Endothelial cell (in vitro differentiated cells): ENCODE measurements at regions not wholly inside any gene's neighbourhood (a gene's known extent, or its start where the extent isn't known, plus 50 kb on each side); places are given as distances from the start of the nearest gene placed in this dataset.

Experiments used
- DNase-seq: peaks from one replicate; pipeline ENCODE4 v3.0.0; 2021; ENCODE audit warnings: low spot score
- H3K27ac Mint-ChIP-seq: one replicate; pipeline ENCODE4 v1.8.0; 2021; ENCODE audit warnings: mixed read lengths, inconsistent platforms; ENCODE audit not compliant: unreplicated experiment
- H3K27me3 Mint-ChIP-seq: one replicate; pipeline ENCODE4 v1.8.0; 2021; ENCODE audit warnings: mild to moderate bottlenecking, moderate library complexity, mixed read lengths, inconsistent platforms; ENCODE audit not compliant: unreplicated experiment
- H3K36me3 Mint-ChIP-seq: one replicate; pipeline ENCODE4 v1.8.0; 2021; ENCODE audit warnings: mild to moderate bottlenecking, low read depth, mixed read lengths, inconsistent platforms; ENCODE audit not compliant: unreplicated experiment
- H3K4me1 Mint-ChIP-seq: one replicate; pipeline ENCODE4 v1.8.0; 2021; ENCODE audit warnings: mild to moderate bottlenecking, mixed read lengths, inconsistent platforms; ENCODE audit not compliant: unreplicated experiment
- H3K4me3 Mint-ChIP-seq: one replicate; pipeline ENCODE4 v1.8.0; 2021; ENCODE audit warnings: mild to moderate bottlenecking, mixed read lengths, inconsistent platforms; ENCODE audit not compliant: unreplicated experiment
- H3K9me3 Mint-ChIP-seq: one replicate; pipeline ENCODE4 v1.8.0; 2021; ENCODE audit warnings: mixed read lengths, inconsistent platforms; ENCODE audit not compliant: unreplicated experiment
- CTCF ChIP-seq: fragments of 200-600 bp; sonication (generic); IDR thresholded peaks from one replicate; pipeline ENCODE4 v1.5.0; 2021; ENCODE audit warnings: antibody characterized with exemption; ENCODE audit not compliant: unreplicated experiment

- no peaks in the 10 kb centered on the region for H3K27me3 Mint-ChIP-seq
- H3K4me3 Mint-ChIP-seq = no peak overlapping the region
- no peaks in the 10 kb centered on the region for H3K9me3 Mint-ChIP-seq
- no peak overlapping the region for H3K27ac Mint-ChIP-seq
- H3K4me1 Mint-ChIP-seq = peaks cover 5% of the 10 kb centered on the region
- DNase-seq = no peak
- H3K36me3 Mint-ChIP-seq = no peaks in the 10 kb centered on the region
- TF ChIP-seq CTCF = no peak
Measured at GRCh38 chr1:87450615-87451209, 122.0 kb downstream of the LMO4 start.

- Mint-ChIP-seq H3K36me3 (no peaks in the 10 kb centered on the region), H3K4me3 (no peak overlapping the region), H3K9me3 (no peaks in the 10 kb centered on the region), H3K27me3 (no peaks in the 10 kb centered on the region), H3K27ac (no peak overlapping the region), H3K4me1 (peaks cover 5% of the 10 kb centered on the region)
- no peak for DNase-seq
- TF ChIP-seq CTCF = no peak
Measured at GRCh38 chr1:87451229-87451920, 122.7 kb downstream of the LMO4 start.

GRCh38 chr1:87452648-87453047, 124.0 kb downstream of the LMO4 start:
- Mint-ChIP-seq H3K9me3 (no peaks in the 10 kb centered on the region), H3K27me3 (no peaks in the 10 kb centered on the region), H3K4me1 (peaks cover 5% of the 10 kb centered on the region), H3K36me3 (no peaks in the 10 kb centered on the region), H3K4me3 (no peak overlapping the region), H3K27ac (no peak overlapping the region)
- DNase-seq = no peak
- TF ChIP-seq CTCF = no peak

DNA sequence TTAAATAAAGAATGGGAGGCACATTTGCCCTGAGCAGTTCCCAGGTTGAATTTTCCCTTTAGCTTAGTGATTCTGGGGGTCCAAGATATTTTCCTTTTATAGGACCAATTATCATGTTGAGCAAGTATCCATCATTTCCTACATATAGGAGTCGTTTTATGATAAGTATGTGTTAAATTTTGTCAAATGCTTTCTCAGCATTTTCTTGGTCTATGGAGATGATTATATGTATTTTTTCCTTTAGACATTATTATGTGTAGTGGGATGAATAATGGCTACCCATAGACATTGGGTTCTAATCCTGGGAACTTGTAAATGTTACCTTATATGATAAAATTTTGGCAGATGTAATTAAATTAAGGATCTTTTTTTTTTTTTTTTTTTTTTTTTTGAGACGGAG, 128.7 kb downstream of the LMO4 start:
- Mint-ChIP-seq H3K36me3 (no peaks in the 10 kb centered on the region), H3K27me3 (no peaks in the 10 kb centered on the region), H3K4me3 (no peak overlapping the region), H3K9me3 (no peaks in the 10 kb centered on the region), H3K4me1 (peaks cover 7% of the 10 kb centered on the region), H3K27ac (no peak overlapping the region)
- DNase-seq = no peak
- TF ChIP-seq CTCF = no peak

DNA sequence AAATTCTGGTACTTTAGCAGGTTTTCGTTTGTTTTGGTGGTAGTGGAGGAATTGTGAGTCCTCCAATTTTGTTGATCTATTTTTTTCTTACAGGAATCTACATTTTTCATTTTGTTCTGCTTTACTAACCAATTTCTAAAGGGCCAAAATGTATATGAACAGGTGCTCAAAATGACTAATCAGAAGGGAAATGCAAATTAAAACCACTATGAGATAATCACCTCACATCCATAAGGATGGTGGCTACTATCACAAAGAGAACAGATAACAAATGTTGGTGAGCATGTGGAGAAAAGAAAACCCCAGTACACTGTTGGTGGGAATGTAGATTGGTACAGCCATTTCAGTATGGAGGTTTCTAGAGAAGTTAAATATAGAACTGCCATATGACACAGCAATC, 134.2 kb downstream of the LMO4 start:
- Mint-ChIP-seq H3K27ac (no peak overlapping the region), H3K9me3 (no peaks in the 10 kb centered on the region), H3K27me3 (no peaks in the 10 kb centered on the region), H3K36me3 (no peaks in the 10 kb centered on the region), H3K4me3 (no peak overlapping the region), H3K4me1 (peaks cover 4% of the 10 kb centered on the region)
- no peak for DNase-seq
- no peak for TF ChIP-seq CTCF
